ENCODE measurements at regions not wholly inside any gene's neighbourhood (a gene's known extent, or its start where the extent isn't known, plus 50 kb on each side); places are given as distances from the start of the nearest gene placed in this dataset.

- TF ChIP-seq CTCF (IDR thresholded peaks at IDR 0.05), result no peak
- no peak overlapping the region for H3K4me3 Mint-ChIP-seq
- no peaks in the 10 kb centered on the region; the same call in 1 of the 2 replicates for H3K27me3 Mint-ChIP-seq (ENCODE audit: insufficient read depth)
- peaks cover 38% of the 10 kb centered on the region for H3K36me3 Mint-ChIP-seq (ENCODE audit: low read depth)
- H3K4me1 Mint-ChIP-seq (ENCODE audit: low read depth), result peaks cover 34% of the 10 kb centered on the region
- DNase-seq, result no peak
- H3K27ac Mint-ChIP-seq, result no peak overlapping the region
- peaks cover 10% of the 10 kb centered on the region for H3K9me3 Mint-ChIP-seq
Measured at GRCh38 chr6:144400321-144400720, 115.2 kb downstream of the UTRN start.

DNA sequence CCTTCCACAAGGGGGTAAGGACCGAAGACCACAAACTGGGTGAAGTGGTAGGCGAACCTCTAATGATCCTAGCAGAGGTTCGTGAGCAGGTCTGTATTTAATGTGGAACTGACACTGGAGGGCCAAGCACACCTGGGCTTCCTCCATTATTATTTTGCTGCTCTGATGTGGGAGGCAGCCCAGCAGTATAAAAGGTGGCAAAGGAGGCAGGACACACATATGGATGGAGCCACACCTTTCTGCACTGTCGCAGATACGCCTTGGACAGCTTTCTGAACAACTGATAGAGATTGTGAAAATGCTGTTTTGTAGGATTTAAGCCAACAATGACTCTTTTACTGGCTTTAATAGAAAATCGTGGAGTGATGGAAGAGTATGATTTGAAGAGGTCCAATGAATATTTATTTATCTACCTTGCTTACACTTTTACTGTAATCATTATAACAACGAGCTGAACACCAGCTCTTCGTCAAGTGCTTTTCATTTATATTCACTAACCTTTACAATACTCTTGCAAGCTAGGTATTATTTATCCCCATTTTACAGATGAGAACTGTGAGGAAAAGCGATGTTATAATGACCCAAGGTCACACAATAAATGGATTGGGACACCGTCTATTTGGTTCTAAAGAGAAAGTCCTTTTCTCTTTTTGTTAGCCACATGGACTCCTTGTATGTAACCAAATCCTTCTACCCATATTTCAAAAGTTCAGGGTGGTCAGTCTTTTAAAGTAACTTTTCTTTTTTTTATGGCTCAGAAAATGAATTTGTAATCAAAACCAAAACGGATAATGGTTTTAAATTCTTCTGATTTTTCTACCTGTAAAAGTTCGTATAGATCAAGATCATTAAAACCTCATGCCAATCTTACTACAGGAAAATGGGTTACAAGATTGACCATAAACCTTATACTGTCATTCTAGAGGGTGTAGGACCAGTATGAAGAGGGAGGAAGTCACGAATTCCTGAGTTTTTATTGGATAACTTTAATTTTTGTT, 116.9 kb downstream of the UTRN start:
- Mint-ChIP-seq H3K27me3 (ENCODE audit: insufficient read depth) (no peaks in the 10 kb centered on the region; the same call in 1 of the 2 replicates), H3K4me3 (no peak overlapping the region), H3K9me3 (peaks cover 10% of the 10 kb centered on the region), H3K36me3 (ENCODE audit: low read depth) (peaks cover 30% of the 10 kb centered on the region), H3K4me1 (ENCODE audit: low read depth) (peaks cover 27% of the 10 kb centered on the region; the same call in 1 of the 2 replicates), H3K27ac (no peak overlapping the region)
- DNase-seq, result no peak
- TF ChIP-seq CTCF (IDR thresholded peaks at IDR 0.05), result no peak

DNA sequence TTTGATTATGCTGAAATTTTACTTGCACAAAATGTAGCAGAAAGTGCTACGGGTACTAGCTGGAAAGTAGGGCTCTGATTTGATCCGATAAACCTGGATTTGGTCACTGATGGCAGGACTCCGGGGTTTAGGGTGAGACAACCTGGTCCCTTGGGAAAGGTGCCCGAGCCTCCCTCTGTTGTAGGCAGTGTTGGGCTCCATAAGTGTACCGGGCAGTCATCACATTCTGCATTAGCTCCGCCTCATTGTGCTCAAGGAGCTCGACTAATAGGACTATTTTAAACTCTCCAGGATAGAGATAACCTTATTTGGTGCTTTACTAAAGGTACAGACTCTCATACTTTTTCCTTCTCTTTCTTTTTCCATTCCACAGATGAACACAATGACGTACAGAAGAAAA, 117.6 kb downstream of the UTRN start:
- H3K36me3 Mint-ChIP-seq (ENCODE audit: low read depth), result peaks cover 25% of the 10 kb centered on the region

GRCh38 chr6:144405163-144405562, 120.0 kb downstream of the UTRN start:
- Mint-ChIP-seq H3K4me1 (ENCODE audit: low read depth) (peaks cover 18% of the 10 kb centered on the region; the same call in 1 of the 2 replicates), H3K27ac (no peak overlapping the region), H3K27me3 (ENCODE audit: insufficient read depth) (no peaks in the 10 kb centered on the region; the same call in 1 of the 2 replicates), H3K4me3 (no peak overlapping the region), H3K9me3 (no peaks in the 10 kb centered on the region), H3K36me3 (ENCODE audit: low read depth) (peaks cover 10% of the 10 kb centered on the region)
- no peak for TF ChIP-seq CTCF (IDR thresholded peaks at IDR 0.05)
- no peak for DNase-seq

More for the DNA sequence above, 117.6 kb downstream of the UTRN start:
- peaks cover 7% of the 10 kb centered on the region for H3K9me3 Mint-ChIP-seq
- H3K4me1 Mint-ChIP-seq (ENCODE audit: low read depth), result peaks cover 27% of the 10 kb centered on the region; the same call in 1 of the 2 replicates
- DNase-seq, result no peak
- H3K27me3 Mint-ChIP-seq (ENCODE audit: insufficient read depth), result no peaks in the 10 kb centered on the region; the same call in 1 of the 2 replicates
- H3K27ac Mint-ChIP-seq, result no peak overlapping the region
- H3K4me3 Mint-ChIP-seq, result no peak overlapping the region
- TF ChIP-seq CTCF (IDR thresholded peaks at IDR 0.05), result no peak

DNA sequence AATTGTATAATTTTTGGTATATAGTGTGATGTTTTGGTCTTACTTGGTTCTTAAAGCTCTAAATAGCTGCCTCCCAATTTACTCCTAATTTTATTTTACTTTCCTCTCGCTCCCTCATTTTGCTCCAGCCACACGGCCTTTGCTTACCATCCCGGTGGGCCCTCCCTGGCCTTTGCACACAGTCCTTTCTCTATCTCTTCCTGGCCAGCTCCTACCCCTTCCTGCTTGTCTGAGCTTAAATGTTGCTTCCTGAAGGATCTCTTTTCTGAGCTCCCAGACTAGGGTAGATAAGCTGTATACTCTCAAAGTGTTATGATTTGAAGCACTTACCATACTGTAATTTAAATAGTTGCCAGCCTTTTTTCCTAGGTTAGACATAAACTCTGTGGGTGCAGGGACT, 121.7 kb downstream of the UTRN start:
- no peak for TF ChIP-seq CTCF (IDR thresholded peaks at IDR 0.05)
- peaks cover 29% of the 10 kb centered on the region for H3K4me1 Mint-ChIP-seq (ENCODE audit: low read depth)
- H3K9me3 Mint-ChIP-seq, result no peaks in the 10 kb centered on the region
- H3K27ac Mint-ChIP-seq, result no peak overlapping the region
- no peaks in the 10 kb centered on the region; the same call in 1 of the 2 replicates for H3K27me3 Mint-ChIP-seq (ENCODE audit: insufficient read depth)
- H3K4me3 Mint-ChIP-seq, result no peak overlapping the region
- peaks cover 20% of the 10 kb centered on the region for H3K36me3 Mint-ChIP-seq (ENCODE audit: low read depth)
- DNase-seq, result no peak

Data from HFFc6 (cell line).